ENCODE measurements at regions not wholly inside any gene's neighbourhood (a gene's known extent, or its start where the extent isn't known, plus 50 kb on each side); places are given as distances from the start of the nearest gene placed in this dataset.

GRCh38 chr10:25748509-25748908, 185.5 kb upstream of the MYO3A start:
- TF ChIP-seq, protein P1, sequence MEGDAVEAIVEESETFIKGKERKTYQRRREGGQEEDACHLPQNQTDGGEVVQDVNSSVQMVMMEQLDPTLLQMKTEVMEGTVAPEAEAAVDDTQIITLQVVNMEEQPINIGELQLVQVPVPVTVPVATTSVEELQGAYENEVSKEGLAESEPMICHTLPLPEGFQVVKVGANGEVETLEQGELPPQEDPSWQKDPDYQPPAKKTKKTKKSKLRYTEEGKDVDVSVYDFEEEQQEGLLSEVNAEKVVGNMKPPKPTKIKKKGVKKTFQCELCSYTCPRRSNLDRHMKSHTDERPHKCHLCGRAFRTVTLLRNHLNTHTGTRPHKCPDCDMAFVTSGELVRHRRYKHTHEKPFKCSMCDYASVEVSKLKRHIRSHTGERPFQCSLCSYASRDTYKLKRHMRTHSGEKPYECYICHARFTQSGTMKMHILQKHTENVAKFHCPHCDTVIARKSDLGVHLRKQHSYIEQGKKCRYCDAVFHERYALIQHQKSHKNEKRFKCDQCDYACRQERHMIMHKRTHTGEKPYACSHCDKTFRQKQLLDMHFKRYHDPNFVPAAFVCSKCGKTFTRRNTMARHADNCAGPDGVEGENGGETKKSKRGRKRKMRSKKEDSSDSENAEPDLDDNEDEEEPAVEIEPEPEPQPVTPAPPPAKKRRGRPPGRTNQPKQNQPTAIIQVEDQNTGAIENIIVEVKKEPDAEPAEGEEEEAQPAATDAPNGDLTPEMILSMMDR (IDR thresholded peaks at IDR 0.05) = no peak
- TF ChIP-seq POLR2A (IDR thresholded peaks at IDR 0.05) = no peak
